ENCODE measurements at regions not wholly inside any gene's neighbourhood (a gene's known extent, or its start where the extent isn't known, plus 50 kb on each side); places are given as distances from the start of the nearest gene placed in this dataset.

DNA sequence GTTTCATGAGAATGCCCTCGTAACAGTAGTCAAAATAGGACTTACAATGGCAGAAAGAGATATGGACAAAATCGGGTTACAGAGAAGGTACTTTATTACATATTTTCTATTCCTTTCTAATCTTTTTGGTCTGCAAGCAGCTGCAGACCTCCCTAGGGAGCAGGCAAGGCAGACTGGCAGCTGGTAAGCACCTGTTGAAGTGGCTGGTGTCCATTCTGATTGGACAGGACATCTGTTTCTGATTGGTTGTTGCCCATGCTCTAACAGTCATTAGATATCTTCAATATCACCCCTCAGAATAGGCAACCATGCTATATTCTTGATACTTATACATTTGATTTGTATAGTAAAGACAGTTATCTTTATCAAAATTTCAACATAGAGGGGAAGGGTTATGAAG is 606.3 kb downstream of the KCNJ2 start:
- H3K4me3 ChIP-seq (ENCODE audit: low read length in 2 of 2) = no peak overlapping the region
- 90% methylated on average over 2 of the region's 2 CpGs for WGBS
- no peaks in the 10 kb centered on the region for H3K4me1 ChIP-seq (ENCODE audit: control insufficient read depth in 2 of 2, insufficient read depth in 2 of 2, low read length in 2 of 2)
- H3K27me3 ChIP-seq (ENCODE audit: control insufficient read depth in 2 of 2, insufficient read depth in 1 of 2, low read length in 1 of 2) = no peaks in the 10 kb centered on the region
- no peaks in the 10 kb centered on the region for H3K36me3 ChIP-seq (ENCODE audit: control insufficient read depth in 2 of 2, insufficient read depth in 2 of 2, low read length in 1 of 2)
- H3K9me3 ChIP-seq (ENCODE audit: control insufficient read depth in 2 of 2, insufficient read depth in 1 of 2, low read length in 1 of 2) = no peaks in the 10 kb centered on the region
- DNase-seq (ENCODE audit: low read depth in 6 of 9, low spot score in 9 of 9) = no peak
- no peak overlapping the region for H3K27ac ChIP-seq (ENCODE audit: low read depth in 1 of 2, low read length in 1 of 2)

- H3K4me3 ChIP-seq (ENCODE audit: low read length in 2 of 2) = no peak overlapping the region
- 90% methylated on average over 3 of the region's 3 CpGs for WGBS
- H3K36me3 ChIP-seq (ENCODE audit: control insufficient read depth in 2 of 2, insufficient read depth in 2 of 2, low read length in 1 of 2) = no peaks in the 10 kb centered on the region
- H3K27ac ChIP-seq (ENCODE audit: low read depth in 1 of 2, low read length in 1 of 2) = no peak overlapping the region
- no peaks in the 10 kb centered on the region for H3K4me1 ChIP-seq (ENCODE audit: control insufficient read depth in 2 of 2, insufficient read depth in 2 of 2, low read length in 2 of 2)
- no peaks in the 10 kb centered on the region for H3K27me3 ChIP-seq (ENCODE audit: control insufficient read depth in 2 of 2, insufficient read depth in 1 of 2, low read length in 1 of 2)
- DNase-seq (ENCODE audit: low read depth in 6 of 9, low spot score in 9 of 9) = no peak
- no peaks in the 10 kb centered on the region for H3K9me3 ChIP-seq (ENCODE audit: control insufficient read depth in 2 of 2, insufficient read depth in 1 of 2, low read length in 1 of 2)
Measured at GRCh38 chr17:70776441-70776840, 607.1 kb downstream of the KCNJ2 start.

- H3K9me3 ChIP-seq (ENCODE audit: control insufficient read depth in 2 of 2, insufficient read depth in 1 of 2, low read length in 1 of 2) = no peaks in the 10 kb centered on the region
- DNase-seq (ENCODE audit: low read depth in 6 of 9, low spot score in 9 of 9) = no peak
- no peak overlapping the region for H3K4me3 ChIP-seq (ENCODE audit: low read length in 2 of 2)
- no peaks in the 10 kb centered on the region for H3K4me1 ChIP-seq (ENCODE audit: control insufficient read depth in 2 of 2, insufficient read depth in 2 of 2, low read length in 2 of 2)
- no peaks in the 10 kb centered on the region for H3K27me3 ChIP-seq (ENCODE audit: control insufficient read depth in 2 of 2, insufficient read depth in 1 of 2, low read length in 1 of 2)
- H3K36me3 ChIP-seq (ENCODE audit: control insufficient read depth in 2 of 2, insufficient read depth in 2 of 2, low read length in 1 of 2) = no peaks in the 10 kb centered on the region
- 90% methylated on average over 2 of the region's 2 CpGs for WGBS
- no peak overlapping the region for H3K27ac ChIP-seq (ENCODE audit: low read depth in 1 of 2, low read length in 1 of 2)
Measured at GRCh38 chr17:70780031-70780430, 610.7 kb downstream of the KCNJ2 start.

DNA sequence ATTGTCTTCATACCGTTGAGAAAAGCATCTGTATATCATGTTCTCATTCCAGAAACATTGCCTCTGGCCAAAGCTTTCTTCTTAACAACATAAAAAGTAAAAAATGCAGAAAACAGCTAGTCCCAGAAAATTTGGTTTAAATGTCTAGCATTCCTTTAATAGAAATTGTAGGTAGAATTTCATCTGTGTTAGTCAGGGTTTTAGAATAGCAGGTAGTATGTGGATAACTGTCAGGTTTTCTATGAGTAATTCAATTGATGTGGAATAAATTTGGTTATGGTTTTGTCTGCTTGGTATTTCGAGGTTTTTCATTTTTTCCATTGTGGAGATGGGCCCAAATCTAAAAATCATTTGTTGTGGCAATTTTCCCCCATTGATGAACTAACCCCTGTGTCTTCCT is 616.7 kb downstream of the KCNJ2 start:
- H3K9me3 ChIP-seq (ENCODE audit: control insufficient read depth in 2 of 2, insufficient read depth in 1 of 2, low read length in 1 of 2) = no peaks in the 10 kb centered on the region
- WGBS = 84% methylated on average over 2 of the region's 2 CpGs
- DNase-seq (ENCODE audit: low read depth in 6 of 9, low spot score in 9 of 9) = no peak
- H3K27me3 ChIP-seq (ENCODE audit: control insufficient read depth in 2 of 2, insufficient read depth in 1 of 2, low read length in 1 of 2) = no peaks in the 10 kb centered on the region
- no peak overlapping the region for H3K4me3 ChIP-seq (ENCODE audit: low read length in 2 of 2)
- H3K36me3 ChIP-seq (ENCODE audit: control insufficient read depth in 2 of 2, insufficient read depth in 2 of 2, low read length in 1 of 2) = no peaks in the 10 kb centered on the region
- no peak overlapping the region for H3K27ac ChIP-seq (ENCODE audit: low read depth in 1 of 2, low read length in 1 of 2)
- H3K4me1 ChIP-seq (ENCODE audit: control insufficient read depth in 2 of 2, insufficient read depth in 2 of 2, low read length in 2 of 2) = no peaks in the 10 kb centered on the region

- Histone ChIP-seq H3K4me3 (ENCODE audit: low read length in 2 of 2) (no peak overlapping the region), H3K27ac (ENCODE audit: low read depth in 1 of 2, low read length in 1 of 2) (no peak overlapping the region), H3K27me3 (ENCODE audit: control insufficient read depth in 2 of 2, insufficient read depth in 1 of 2, low read length in 1 of 2) (no peaks in the 10 kb centered on the region), H3K9me3 (ENCODE audit: control insufficient read depth in 2 of 2, insufficient read depth in 1 of 2, low read length in 1 of 2) (no peaks in the 10 kb centered on the region), H3K4me1 (ENCODE audit: control insufficient read depth in 2 of 2, insufficient read depth in 2 of 2, low read length in 2 of 2) (no peaks in the 10 kb centered on the region), H3K36me3 (ENCODE audit: control insufficient read depth in 2 of 2, insufficient read depth in 2 of 2, low read length in 1 of 2) (no peaks in the 10 kb centered on the region)
- 96% methylated on average over 3 of the region's 3 CpGs for WGBS
- no peak for DNase-seq (ENCODE audit: low read depth in 6 of 9, low spot score in 9 of 9)
Measured at GRCh38 chr17:70787721-70788300, 618.5 kb downstream of the KCNJ2 start.

DNA sequence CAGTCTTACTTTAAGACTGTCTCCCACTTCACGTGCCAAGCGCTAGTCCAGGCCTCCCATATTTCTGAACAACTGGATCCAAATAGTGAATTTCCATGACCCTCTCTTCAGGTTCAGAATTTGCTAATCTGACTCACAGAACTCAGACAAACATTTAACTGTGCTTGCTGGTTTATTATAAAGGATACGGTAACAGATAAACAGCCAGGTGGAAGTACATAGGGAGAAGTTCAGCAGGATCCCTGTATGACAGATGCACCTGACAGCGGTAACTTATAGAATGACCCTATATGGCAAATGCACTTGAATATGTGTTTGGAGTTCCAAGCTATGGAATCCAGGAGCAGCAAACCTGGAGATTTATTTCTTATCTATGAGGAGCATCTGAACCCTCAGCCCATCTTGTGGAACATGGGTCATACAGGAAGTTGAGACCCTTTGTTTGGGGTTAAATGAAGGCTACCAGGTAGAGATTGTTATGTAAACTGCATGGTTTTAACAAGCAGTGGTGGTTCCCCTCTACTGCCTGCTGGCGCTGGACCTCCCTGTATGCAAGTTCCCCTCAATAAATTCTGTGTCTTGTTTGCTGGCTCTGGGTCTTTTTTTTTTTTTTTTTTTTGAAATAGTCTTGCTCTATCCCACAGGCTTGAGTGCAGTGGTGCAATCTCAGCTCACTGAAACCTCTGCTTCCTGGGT is 622.6 kb downstream of the KCNJ2 start:
- Histone ChIP-seq H3K27me3 (ENCODE audit: control insufficient read depth in 2 of 2, insufficient read depth in 1 of 2, low read length in 1 of 2) (no peaks in the 10 kb centered on the region), H3K27ac (ENCODE audit: low read depth in 1 of 2, low read length in 1 of 2) (no peak overlapping the region), H3K9me3 (ENCODE audit: control insufficient read depth in 2 of 2, insufficient read depth in 1 of 2, low read length in 1 of 2) (no peaks in the 10 kb centered on the region), H3K36me3 (ENCODE audit: control insufficient read depth in 2 of 2, insufficient read depth in 2 of 2, low read length in 1 of 2) (no peaks in the 10 kb centered on the region), H3K4me1 (ENCODE audit: control insufficient read depth in 2 of 2, insufficient read depth in 2 of 2, low read length in 2 of 2) (no peaks in the 10 kb centered on the region), H3K4me3 (ENCODE audit: low read length in 2 of 2) (no peak overlapping the region)
- 93% methylated on average over 5 of the region's 5 CpGs for WGBS
- no peak for DNase-seq (ENCODE audit: low read depth in 6 of 9, low spot score in 9 of 9)

- H3K36me3 ChIP-seq (ENCODE audit: control insufficient read depth in 2 of 2, insufficient read depth in 2 of 2, low read length in 1 of 2) = no peaks in the 10 kb centered on the region
- no peaks in the 10 kb centered on the region for H3K27me3 ChIP-seq (ENCODE audit: control insufficient read depth in 2 of 2, insufficient read depth in 1 of 2, low read length in 1 of 2)
- no peaks in the 10 kb centered on the region for H3K9me3 ChIP-seq (ENCODE audit: control insufficient read depth in 2 of 2, insufficient read depth in 1 of 2, low read length in 1 of 2)
- no peak overlapping the region for H3K4me3 ChIP-seq (ENCODE audit: low read length in 2 of 2)
- no peak for DNase-seq (ENCODE audit: low read depth in 6 of 9, low spot score in 9 of 9)
- no peak overlapping the region for H3K27ac ChIP-seq (ENCODE audit: low read depth in 1 of 2, low read length in 1 of 2)
- no peaks in the 10 kb centered on the region for H3K4me1 ChIP-seq (ENCODE audit: control insufficient read depth in 2 of 2, insufficient read depth in 2 of 2, low read length in 2 of 2)
- 92% methylated on average over 1 of the region's 1 CpG for WGBS
Measured at GRCh38 chr17:70794738-70795137, 625.4 kb downstream of the KCNJ2 start.

GRCh38 chr17:70795620-70796019 is 626.3 kb downstream of the KCNJ2 start:
- Histone ChIP-seq H3K4me1 (ENCODE audit: control insufficient read depth in 2 of 2, insufficient read depth in 2 of 2, low read length in 2 of 2) (no peaks in the 10 kb centered on the region), H3K36me3 (ENCODE audit: control insufficient read depth in 2 of 2, insufficient read depth in 2 of 2, low read length in 1 of 2) (no peaks in the 10 kb centered on the region), H3K27me3 (ENCODE audit: control insufficient read depth in 2 of 2, insufficient read depth in 1 of 2, low read length in 1 of 2) (no peaks in the 10 kb centered on the region), H3K9me3 (ENCODE audit: control insufficient read depth in 2 of 2, insufficient read depth in 1 of 2, low read length in 1 of 2) (no peaks in the 10 kb centered on the region), H3K27ac (ENCODE audit: low read depth in 1 of 2, low read length in 1 of 2) (no peak overlapping the region), H3K4me3 (ENCODE audit: low read length in 2 of 2) (no peak overlapping the region)
- WGBS = 94% methylated on average over 2 of the region's 2 CpGs
- no peak for DNase-seq (ENCODE audit: low read depth in 6 of 9, low spot score in 9 of 9)

- no peak overlapping the region for H3K4me3 ChIP-seq (ENCODE audit: low read length in 2 of 2)
- H3K9me3 ChIP-seq (ENCODE audit: control insufficient read depth in 2 of 2, insufficient read depth in 1 of 2, low read length in 1 of 2) = no peaks in the 10 kb centered on the region
- DNase-seq (ENCODE audit: low read depth in 6 of 9, low spot score in 9 of 9) = no peak
- 78% methylated on average over 4 of the region's 4 CpGs for WGBS
- no peaks in the 10 kb centered on the region for H3K4me1 ChIP-seq (ENCODE audit: control insufficient read depth in 2 of 2, insufficient read depth in 2 of 2, low read length in 2 of 2)
- no peaks in the 10 kb centered on the region for H3K36me3 ChIP-seq (ENCODE audit: control insufficient read depth in 2 of 2, insufficient read depth in 2 of 2, low read length in 1 of 2)
- no peak overlapping the region for H3K27ac ChIP-seq (ENCODE audit: low read depth in 1 of 2, low read length in 1 of 2)
- no peaks in the 10 kb centered on the region for H3K27me3 ChIP-seq (ENCODE audit: control insufficient read depth in 2 of 2, insufficient read depth in 1 of 2, low read length in 1 of 2)
Measured at GRCh38 chr17:70796757-70797156, 627.4 kb downstream of the KCNJ2 start.
